B cell (primary cell): ENCODE measurements at regions not wholly inside any gene's neighbourhood (a gene's known extent, or its start where the extent isn't known, plus 50 kb on each side); places are given as distances from the start of the nearest gene placed in this dataset.
"Not testable (repeated sequence)": the region's sequence is repeated elsewhere in the genome, so short reads cannot be mapped to it uniquely, and the experiment has no call there.

Source experiments
- CTCF ChIP-seq: fragments of 200-600 bp; IDR thresholded peaks from one replicate; pipeline ENCODE4 v1.8.0; 2022; ENCODE audit warnings: antibody characterized with exemption, mild to moderate bottlenecking
- EZH2 ChIP-seq: IDR thresholded peaks from 2 replicates; pipeline ENCODE4 v1.6.1; 2012; ENCODE audit warnings: borderline replicate concordance, low read depth, mild to moderate bottlenecking, moderate library complexity, low read length; ENCODE audit not compliant: insufficient read depth, poor library complexity, severe bottlenecking

- not testable (repeated sequence) for TF ChIP-seq CTCF, EZH2
Measured at GRCh38 chr4:188738290-188738689, 599.0 kb downstream of the TRIML1 start.
